ENCODE measurements at regions not wholly inside any gene's neighbourhood (a gene's known extent, or its start where the extent isn't known, plus 50 kb on each side); places are given as distances from the start of the nearest gene placed in this dataset.

DNA sequence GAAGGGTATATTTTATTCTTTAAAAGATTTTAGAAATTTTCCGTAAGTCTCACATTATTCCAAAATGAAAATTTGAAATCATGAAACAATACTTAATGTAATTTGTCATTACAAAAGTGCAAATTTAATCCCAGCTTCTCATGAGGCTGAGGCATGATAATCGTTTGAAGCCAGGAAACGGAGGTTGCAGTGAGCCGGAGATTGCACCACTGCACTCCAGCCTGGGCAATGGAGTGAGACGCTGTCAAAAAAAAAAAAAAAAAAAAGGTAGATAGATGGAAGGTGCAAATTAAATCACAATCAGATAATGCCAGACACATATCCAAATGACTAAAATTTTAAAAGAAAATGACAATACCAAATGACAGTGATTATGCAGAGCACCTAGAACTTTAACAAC is 644.2 kb downstream of the FAM181B start:
- no peak overlapping the region for H3K4me3 ChIP-seq
- 24% methylated on average over 5 of the region's 5 CpGs for WGBS (ENCODE audit: missing lambda C conversion rate)
- no peak overlapping the region for H3K27ac ChIP-seq
- POLR2A ChIA-PET, result no interaction called here
- no peaks in the 10 kb centered on the region; the same call in none of the 3 replicates for H3K9me3 ChIP-seq
- FAIRE-seq, result no peak
- no peak for ATAC-seq
- no peak for TF ChIP-seq CBX8 (IDR thresholded peaks at IDR 0.05)
- no peak for DNase-seq (ENCODE audit: low read depth in 1 of 2, low spot score in 1 of 2)
- no peak overlapping the region for H3K4me2 ChIP-seq
- CTCF ChIA-PET, result no interaction called here
- H3K4me1 ChIP-seq, result no peaks in the 10 kb centered on the region

DNA sequence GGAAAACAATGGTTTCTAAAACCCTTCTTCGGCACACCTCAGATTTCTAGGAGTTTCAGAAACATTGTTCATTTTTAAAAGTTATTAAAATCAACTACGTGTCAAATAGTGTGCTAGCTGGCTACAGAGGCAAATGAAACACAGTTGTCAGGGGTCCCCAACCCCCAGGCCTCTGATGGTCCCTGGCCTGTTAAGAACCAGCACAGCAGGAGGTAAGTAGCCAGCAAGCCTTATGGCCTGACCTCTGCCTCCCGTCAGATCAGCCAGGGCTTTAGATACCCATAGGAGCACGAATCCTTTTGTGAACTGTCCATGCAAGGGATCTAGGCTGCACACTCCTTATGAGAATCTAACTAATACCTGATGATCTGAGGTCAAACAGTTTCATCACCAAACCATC is 648.2 kb downstream of the FAM181B start:
- Histone ChIP-seq H3K4me2 (no peak overlapping the region), H3K9me3 (no peaks in the 10 kb centered on the region; the same call in 1 of the 3 replicates), H3K4me3 (no peak overlapping the region), H3K4me1 (no peaks in the 10 kb centered on the region), H3K27ac (no peak overlapping the region)
- no peak for DNase-seq (ENCODE audit: low read depth in 1 of 2, low spot score in 1 of 2)
- 7% methylated on average over 4 of the region's 4 CpGs for WGBS (ENCODE audit: missing lambda C conversion rate)
- FAIRE-seq, result no peak
- no peak for ATAC-seq
- CTCF ChIA-PET, result no interaction called here
- POLR2A ChIA-PET, result no interaction called here
- TF ChIP-seq, protein P1, sequence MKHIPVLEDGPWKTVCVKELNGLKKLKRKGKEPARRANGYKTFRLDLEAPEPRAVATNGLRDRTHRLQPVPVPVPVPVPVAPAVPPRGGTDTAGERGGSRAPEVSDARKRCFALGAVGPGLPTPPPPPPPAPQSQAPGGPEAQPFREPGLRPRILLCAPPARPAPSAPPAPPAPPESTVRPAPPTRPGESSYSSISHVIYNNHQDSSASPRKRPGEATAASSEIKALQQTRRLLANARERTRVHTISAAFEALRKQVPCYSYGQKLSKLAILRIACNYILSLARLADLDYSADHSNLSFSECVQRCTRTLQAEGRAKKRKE (CRISPR knock-in tag; IDR thresholded peaks at IDR 0.05; ENCODE audit: low read depth), result no peak
- TF ChIP-seq TP53 (CRISPR knock-in tag; IDR thresholded peaks at IDR 0.05), result no peak
- TF ChIP-seq CHD2 (IDR thresholded peaks at IDR 0.05; ENCODE audit: low read length, partially characterized antibody), result no peak

DNA sequence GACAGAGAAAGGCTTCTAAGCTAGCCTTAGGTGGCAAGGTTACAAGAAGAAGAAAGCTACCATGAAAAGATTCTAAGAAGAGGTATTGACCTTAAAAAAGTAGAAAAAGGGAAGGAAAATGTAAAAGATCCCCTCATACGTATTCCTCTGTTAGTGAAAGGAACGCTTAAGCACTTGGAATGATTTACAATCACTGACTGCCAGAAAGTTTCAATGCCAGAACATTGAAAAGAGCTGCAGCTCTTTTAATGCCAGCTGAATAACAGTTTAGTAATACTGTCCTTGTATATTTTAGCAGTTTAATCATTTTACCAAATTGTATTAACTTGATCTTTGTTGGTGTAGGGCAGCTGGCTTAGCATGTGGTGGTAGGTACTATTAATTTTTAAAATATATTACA is 650.7 kb downstream of the FAM181B start:
- DNase-seq (ENCODE audit: low read depth in 1 of 2, low spot score in 1 of 2) (no peak), FAIRE-seq (no peak), ATAC-seq (no peak)
- ChIA-PET CTCF (interaction anchor here (1.0 kb wide), 1 partner anchor 8 kb away, joined by 3 read pairs; no protein-coding TSS in a partner anchor), POLR2A (no interaction called here)
- H3K4me1 ChIP-seq, result no peaks in the 10 kb centered on the region
- no peaks in the 10 kb centered on the region; the same call in 2 of the 3 replicates for H3K9me3 ChIP-seq
- no peak overlapping the region for H3K27ac ChIP-seq
- 30% methylated on average over 2 of the region's 2 CpGs for WGBS (ENCODE audit: missing lambda C conversion rate)
- TF ChIP-seq HEYL (CRISPR knock-in tag; IDR thresholded peaks at IDR 0.05) (no peak), MAZ (IDR thresholded peaks at IDR 0.05; ENCODE audit: borderline replicate concordance, low read depth, low read length) (no peak), HDAC2 (IDR thresholded peaks at IDR 0.05) (no peak), ZSCAN20 (CRISPR knock-in tag; IDR thresholded peaks at IDR 0.05) (no peak), NFE2L2 (conservative IDR thresholded peaks at IDR 0.05; ENCODE audit: low read length) (no peak), NPAS2 (CRISPR knock-in tag; IDR thresholded peaks at IDR 0.05; ENCODE audit: borderline replicate concordance) (no peak), EHMT2 (IDR thresholded peaks at IDR 0.05; ENCODE audit: low read depth) (no peak), KDM1A (IDR thresholded peaks at IDR 0.05; ENCODE audit: low read depth) (no peak), FOSL2 (IDR thresholded peaks at IDR 0.05) (no peak), FOSL2 (CRISPR knock-in tag; IDR thresholded peaks at IDR 0.05) (no peak), CHD2 (IDR thresholded peaks at IDR 0.05; ENCODE audit: low read length, partially characterized antibody) (no peak), ZC3H11A (IDR thresholded peaks at IDR 0.05) (no peak), TP53 (CRISPR knock-in tag; IDR thresholded peaks at IDR 0.05) (no peak), JUN (IDR thresholded peaks at IDR 0.05) (no peak)
- TF ChIP-seq, protein P2, sequence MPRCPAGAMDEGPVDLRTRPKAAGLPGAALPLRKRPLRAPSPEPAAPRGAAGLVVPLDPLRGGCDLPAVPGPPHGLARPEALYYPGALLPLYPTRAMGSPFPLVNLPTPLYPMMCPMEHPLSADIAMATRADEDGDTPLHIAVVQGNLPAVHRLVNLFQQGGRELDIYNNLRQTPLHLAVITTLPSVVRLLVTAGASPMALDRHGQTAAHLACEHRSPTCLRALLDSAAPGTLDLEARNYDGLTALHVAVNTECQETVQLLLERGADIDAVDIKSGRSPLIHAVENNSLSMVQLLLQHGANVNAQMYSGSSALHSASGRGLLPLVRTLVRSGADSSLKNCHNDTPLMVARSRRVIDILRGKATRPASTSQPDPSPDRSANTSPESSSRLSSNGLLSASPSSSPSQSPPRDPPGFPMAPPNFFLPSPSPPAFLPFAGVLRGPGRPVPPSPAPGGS (IDR thresholded peaks at IDR 0.05), result no peak
- TF ChIP-seq, protein P3, sequence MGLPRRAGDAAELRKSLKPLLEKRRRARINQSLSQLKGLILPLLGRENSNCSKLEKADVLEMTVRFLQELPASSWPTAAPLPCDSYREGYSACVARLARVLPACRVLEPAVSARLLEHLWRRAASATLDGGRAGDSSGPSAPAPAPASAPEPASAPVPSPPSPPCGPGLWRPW (IDR thresholded peaks at IDR 0.05), result no peak
- TF ChIP-seq, protein P4, sequence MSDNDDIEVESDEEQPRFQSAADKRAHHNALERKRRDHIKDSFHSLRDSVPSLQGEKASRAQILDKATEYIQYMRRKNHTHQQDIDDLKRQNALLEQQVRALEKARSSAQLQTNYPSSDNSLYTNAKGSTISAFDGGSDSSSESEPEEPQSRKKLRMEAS (IDR thresholded peaks at IDR 0.05), result no peak
- TF ChIP-seq, protein P5, sequence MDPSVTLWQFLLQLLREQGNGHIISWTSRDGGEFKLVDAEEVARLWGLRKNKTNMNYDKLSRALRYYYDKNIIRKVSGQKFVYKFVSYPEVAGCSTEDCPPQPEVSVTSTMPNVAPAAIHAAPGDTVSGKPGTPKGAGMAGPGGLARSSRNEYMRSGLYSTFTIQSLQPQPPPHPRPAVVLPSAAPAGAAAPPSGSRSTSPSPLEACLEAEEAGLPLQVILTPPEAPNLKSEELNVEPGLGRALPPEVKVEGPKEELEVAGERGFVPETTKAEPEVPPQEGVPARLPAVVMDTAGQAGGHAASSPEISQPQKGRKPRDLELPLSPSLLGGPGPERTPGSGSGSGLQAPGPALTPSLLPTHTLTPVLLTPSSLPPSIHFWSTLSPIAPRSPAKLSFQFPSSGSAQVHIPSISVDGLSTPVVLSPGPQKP (IDR thresholded peaks at IDR 0.05; ENCODE audit: low read depth, low read length), result no peak
- H3K4me2 ChIP-seq, result no peak overlapping the region
- H3K4me3 ChIP-seq, result no peak overlapping the region
